ENCODE measurements at regions not wholly inside any gene's neighbourhood (a gene's known extent, or its start where the extent isn't known, plus 50 kb on each side); places are given as distances from the start of the nearest gene placed in this dataset.
"Not testable (repeated sequence)": the region's sequence is repeated elsewhere in the genome, so short reads cannot be mapped to it uniquely, and the experiment has no call there.

DNA sequence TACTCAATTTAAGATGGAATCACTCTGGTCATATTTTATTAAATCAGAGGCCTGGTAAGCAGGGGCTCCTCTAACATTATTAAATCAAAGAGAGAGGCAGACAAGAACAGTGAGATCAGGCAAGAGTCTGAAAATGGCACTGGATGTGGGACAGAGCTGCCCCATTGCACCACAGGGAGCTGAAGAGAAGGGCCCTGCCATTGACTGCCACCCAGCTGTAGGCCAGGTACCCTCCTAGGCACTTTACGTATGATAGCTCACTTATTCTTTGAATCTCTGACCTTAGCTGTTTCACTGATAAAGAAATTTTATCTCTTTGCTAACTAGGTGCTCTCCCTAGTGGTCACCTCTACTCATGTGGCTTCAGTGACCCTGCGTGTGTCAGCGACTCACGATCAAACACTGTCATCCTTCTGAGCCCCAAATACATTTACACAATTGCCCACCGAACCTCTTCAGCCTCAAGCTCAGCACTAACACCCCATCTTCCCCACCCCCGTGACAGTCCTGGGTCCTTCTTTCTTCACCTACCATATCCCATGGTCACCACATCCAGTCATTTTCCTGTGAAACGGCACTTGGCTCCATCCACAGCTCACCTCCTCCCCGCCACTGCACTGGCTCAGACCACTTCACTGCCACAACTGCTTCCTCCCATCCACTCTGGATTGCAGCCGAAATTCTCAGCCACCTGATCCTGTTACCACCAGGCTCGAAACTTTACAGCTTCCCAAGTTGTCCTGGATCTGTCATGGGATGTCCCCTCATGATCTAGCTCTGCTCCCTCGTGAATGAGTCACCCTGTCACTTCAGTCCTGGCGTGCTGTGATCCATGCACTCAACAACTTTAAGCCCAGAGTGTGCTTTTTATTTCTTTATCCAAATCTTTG is 97.3 kb upstream of the SYT6 start:
- H3K4me1 Mint-ChIP-seq (ENCODE audit: low read depth, unreplicated experiment): no peaks in the 10 kb centered on the region
- H3K9me3 Mint-ChIP-seq (ENCODE audit: low read depth, unreplicated experiment): no peaks in the 10 kb centered on the region
- no TSS peak for BruUV-seq (replicated peaks)
- no peaks in the 10 kb centered on the region for H3K36me3 Mint-ChIP-seq (ENCODE audit: insufficient read depth, unreplicated experiment)
- TF ChIP-seq, protein P1, sequence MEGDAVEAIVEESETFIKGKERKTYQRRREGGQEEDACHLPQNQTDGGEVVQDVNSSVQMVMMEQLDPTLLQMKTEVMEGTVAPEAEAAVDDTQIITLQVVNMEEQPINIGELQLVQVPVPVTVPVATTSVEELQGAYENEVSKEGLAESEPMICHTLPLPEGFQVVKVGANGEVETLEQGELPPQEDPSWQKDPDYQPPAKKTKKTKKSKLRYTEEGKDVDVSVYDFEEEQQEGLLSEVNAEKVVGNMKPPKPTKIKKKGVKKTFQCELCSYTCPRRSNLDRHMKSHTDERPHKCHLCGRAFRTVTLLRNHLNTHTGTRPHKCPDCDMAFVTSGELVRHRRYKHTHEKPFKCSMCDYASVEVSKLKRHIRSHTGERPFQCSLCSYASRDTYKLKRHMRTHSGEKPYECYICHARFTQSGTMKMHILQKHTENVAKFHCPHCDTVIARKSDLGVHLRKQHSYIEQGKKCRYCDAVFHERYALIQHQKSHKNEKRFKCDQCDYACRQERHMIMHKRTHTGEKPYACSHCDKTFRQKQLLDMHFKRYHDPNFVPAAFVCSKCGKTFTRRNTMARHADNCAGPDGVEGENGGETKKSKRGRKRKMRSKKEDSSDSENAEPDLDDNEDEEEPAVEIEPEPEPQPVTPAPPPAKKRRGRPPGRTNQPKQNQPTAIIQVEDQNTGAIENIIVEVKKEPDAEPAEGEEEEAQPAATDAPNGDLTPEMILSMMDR (IDR thresholded peaks at IDR 0.05; ENCODE audit: unreplicated experiment): no peak
- no peak for DNase-seq
- no peak overlapping the region for H3K27ac Mint-ChIP-seq (ENCODE audit: unreplicated experiment)
- peaks cover 51% of the 10 kb centered on the region for H3K27me3 Mint-ChIP-seq (ENCODE audit: unreplicated experiment)
- CTCF ChIA-PET: interaction anchor here (0.7 kb wide), 1 partner anchor 98 kb away, joined by 4 read pairs; no protein-coding TSS in a partner anchor
- H3K4me3 Mint-ChIP-seq (ENCODE audit: low read depth, unreplicated experiment): no peak overlapping the region
- intact Hi-C loops (cut with micrococcal nuclease; ENCODE audit: unreplicated experiment): no loop called here

- BruUV-seq (replicated peaks): no TSS peak
- H3K36me3 Mint-ChIP-seq (ENCODE audit: insufficient read depth, unreplicated experiment): no peaks in the 10 kb centered on the region
- CTCF ChIA-PET: no interaction called here
- DNase-seq: no peak
- H3K4me1 Mint-ChIP-seq (ENCODE audit: low read depth, unreplicated experiment): no peaks in the 10 kb centered on the region
- TF ChIP-seq, protein P1 (IDR thresholded peaks at IDR 0.05; ENCODE audit: unreplicated experiment): no peak
- H3K27ac Mint-ChIP-seq (ENCODE audit: unreplicated experiment): no peak overlapping the region
- H3K9me3 Mint-ChIP-seq (ENCODE audit: low read depth, unreplicated experiment): no peaks in the 10 kb centered on the region
- no peak overlapping the region for H3K4me3 Mint-ChIP-seq (ENCODE audit: low read depth, unreplicated experiment)
- intact Hi-C loops (cut with micrococcal nuclease; ENCODE audit: unreplicated experiment): no loop called here
- H3K27me3 Mint-ChIP-seq (ENCODE audit: unreplicated experiment): peaks cover 63% of the 10 kb centered on the region
Observed at GRCh38 chr1:114249691-114250090, 96.0 kb upstream of the SYT6 start.

DNA sequence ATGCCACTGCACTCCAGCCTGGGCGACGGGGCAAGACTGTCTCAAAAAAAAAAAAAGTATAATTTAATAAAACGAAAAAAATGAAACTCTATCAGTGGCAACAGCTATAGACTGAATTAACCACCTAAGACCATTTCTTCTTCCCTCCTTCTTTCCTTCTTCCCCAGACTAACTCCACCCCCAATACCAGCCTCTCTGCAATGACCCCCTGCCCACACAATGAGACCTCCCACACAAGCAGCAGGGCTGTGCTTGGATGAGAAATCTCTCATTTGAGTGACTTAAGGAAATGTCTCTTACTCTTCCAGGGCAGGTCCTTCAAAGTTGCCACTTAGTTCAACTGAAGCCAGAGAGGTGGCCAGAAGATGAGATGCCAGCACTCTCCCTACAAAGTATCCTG is 94.5 kb upstream of the SYT6 start:
- DNase-seq: no peak
- CTCF ChIA-PET: no interaction called here
- intact Hi-C loops (cut with micrococcal nuclease; ENCODE audit: unreplicated experiment): no loop called here
- BruUV-seq (replicated peaks): no TSS peak
- Mint-ChIP-seq H3K27ac (ENCODE audit: unreplicated experiment) (no peak overlapping the region), H3K36me3 (ENCODE audit: insufficient read depth, unreplicated experiment) (no peaks in the 10 kb centered on the region), H3K4me1 (ENCODE audit: low read depth, unreplicated experiment) (no peaks in the 10 kb centered on the region), H3K9me3 (ENCODE audit: low read depth, unreplicated experiment) (no peaks in the 10 kb centered on the region), H3K4me3 (ENCODE audit: low read depth, unreplicated experiment) (no peak overlapping the region), H3K27me3 (ENCODE audit: unreplicated experiment) (peaks cover 75% of the 10 kb centered on the region)
- TF ChIP-seq, protein P1 (IDR thresholded peaks at IDR 0.05; ENCODE audit: unreplicated experiment): no peak

- H3K9me3 Mint-ChIP-seq (ENCODE audit: low read depth, unreplicated experiment); BruUV-seq (replicated peaks); H3K4me3 Mint-ChIP-seq (ENCODE audit: low read depth, unreplicated experiment); H3K36me3 Mint-ChIP-seq (ENCODE audit: insufficient read depth, unreplicated experiment); H3K27ac Mint-ChIP-seq (ENCODE audit: unreplicated experiment); DNase-seq; CTCF ChIA-PET; intact Hi-C loops (cut with micrococcal nuclease; ENCODE audit: unreplicated experiment); H3K4me1 Mint-ChIP-seq (ENCODE audit: low read depth, unreplicated experiment): not testable (repeated sequence)
- H3K27me3 Mint-ChIP-seq (ENCODE audit: unreplicated experiment): peaks cover 52% of the 10 kb centered on the region
Observed at GRCh38 chr1:114242531-114243210, 89.0 kb upstream of the SYT6 start.
